Daoy (cell line): ENCODE measurements at regions not wholly inside any gene's neighbourhood (a gene's known extent, or its start where the extent isn't known, plus 50 kb on each side); places are given as distances from the start of the nearest gene placed in this dataset.
A peak's percentile ranks its signal among the peaks of the same experiment; 100 is the strongest.

Experiments
- DNase-seq: peaks from one replicate; pipeline ENCODE4 v3.0.0-alpha.2; 2015; ENCODE audit warnings: low read depth

DNA sequence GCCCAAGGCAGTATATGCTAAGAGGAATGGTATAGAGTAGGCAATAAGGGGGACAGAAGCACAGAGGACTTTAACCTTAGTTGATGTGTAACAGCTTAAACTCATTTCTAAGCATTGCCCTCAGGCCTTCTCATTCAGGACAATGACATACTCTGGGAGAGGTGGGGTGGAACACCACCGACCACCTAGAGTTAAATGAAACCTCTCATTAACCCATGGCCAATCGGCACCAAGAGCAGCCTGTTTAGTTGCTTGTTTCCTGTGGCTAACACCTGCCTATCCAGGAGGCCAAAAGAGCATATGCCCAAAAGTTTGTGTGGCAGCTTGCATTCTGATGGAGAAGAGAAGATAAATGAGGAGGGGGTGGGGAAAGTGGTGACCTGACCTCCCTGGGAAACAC lies 50.0 kb downstream of the PABIR2 start:
- no peak for DNase-seq

- no peak for DNase-seq
These were observed 50.6 kb downstream of the PABIR2 start for GRCh38 chrX:134746410-134746785.

- DNase-seq: no peak
These were observed 51.2 kb downstream of the PABIR2 start for GRCh38 chrX:134745636-134746409.

DNA sequence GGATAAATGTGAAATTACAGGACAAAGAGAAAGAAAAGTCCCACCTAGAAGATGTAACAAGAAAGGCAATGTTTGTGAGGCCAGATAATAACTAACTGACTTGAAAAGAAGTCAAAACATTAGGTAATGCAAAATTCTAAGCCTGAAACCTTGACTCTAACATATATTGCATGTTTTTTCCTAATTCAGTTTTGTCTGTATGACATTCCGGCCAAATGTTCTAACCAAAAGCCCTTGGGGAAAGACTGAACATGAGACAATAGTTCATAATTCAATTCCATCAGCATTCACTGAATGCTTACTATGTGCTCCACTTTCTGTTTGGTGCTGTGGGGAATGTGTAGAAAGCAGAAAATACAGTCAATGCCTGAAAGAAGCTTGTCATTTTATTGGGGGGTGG lies 53.9 kb downstream of the PABIR2 start:
- no peak for DNase-seq

DNA sequence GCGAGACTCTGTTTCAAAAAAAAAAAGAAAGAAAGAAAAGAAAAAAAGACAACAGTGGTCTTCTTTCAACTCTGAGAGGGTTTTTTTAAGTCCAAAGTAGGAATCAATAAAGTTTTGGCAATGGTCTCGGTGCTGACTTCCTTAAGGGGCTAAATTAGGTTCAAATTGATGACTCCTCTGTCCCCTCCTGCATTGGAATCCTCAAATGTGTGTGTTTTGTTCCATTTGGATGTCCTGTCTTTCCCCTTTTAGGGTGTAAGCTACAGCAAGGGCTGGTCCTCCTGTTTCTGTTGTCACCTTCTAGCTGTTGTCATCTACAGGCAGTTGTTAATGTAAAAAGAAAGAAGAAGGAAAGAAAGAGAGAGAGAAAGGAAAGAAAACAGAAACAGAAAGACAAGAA lies 54.4 kb downstream of the PABIR2 start:
- DNase-seq: no peak

GRCh38 chrX:134741746-134742145 lies 55.3 kb downstream of the PABIR2 start:
- DNase-seq: no peak

- DNase-seq: no peak
These were observed 57.8 kb downstream of the PABIR2 start for GRCh38 chrX:134738986-134739740.

DNA sequence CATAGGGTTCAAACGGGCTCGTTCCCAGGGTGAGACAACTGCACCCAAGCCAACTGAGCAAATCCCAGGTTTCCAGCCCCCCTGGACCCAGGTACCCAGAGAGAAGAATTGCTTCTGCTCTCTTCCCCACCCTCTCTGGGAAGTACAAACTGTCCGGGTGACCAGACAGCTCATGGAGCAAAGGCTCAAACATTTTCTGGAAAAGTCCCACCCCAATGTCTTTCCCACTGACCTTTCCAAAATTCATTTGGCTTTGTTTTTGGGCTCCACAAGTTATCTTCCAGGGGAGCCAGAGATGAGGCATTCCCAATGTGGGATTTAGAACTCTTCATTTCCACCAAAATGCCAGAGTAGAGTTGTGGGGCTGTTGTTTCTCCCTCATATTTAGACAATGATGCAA lies 58.6 kb downstream of the PABIR2 start:
- DNase-seq: no peak

GRCh38 chrX:134737721-134738369 lies 59.2 kb downstream of the PABIR2 start:
- no peak for DNase-seq

DNA sequence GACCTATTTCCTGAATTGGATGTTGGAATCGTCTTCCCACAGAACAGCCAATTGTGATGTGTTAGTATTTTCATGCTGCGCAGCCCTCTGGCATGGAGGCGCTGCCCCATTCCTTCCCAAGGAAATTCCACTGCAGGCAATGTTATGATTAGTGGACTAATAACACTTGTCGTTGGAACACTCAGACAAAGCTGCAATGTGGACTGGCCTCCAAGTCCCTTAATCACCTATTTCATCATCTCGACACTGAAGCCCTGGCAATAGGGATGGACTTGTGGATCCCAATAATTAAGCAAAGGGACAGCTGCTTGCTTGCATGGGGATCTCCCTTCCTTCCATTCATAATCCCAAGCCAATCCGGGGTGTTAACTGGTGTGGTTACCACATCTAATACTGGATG lies 59.9 kb downstream of the PABIR2 start:
- DNase-seq: no peak

- DNase-seq: no peak
These were observed 60.6 kb downstream of the PABIR2 start for GRCh38 chrX:134736356-134736755.

DNA sequence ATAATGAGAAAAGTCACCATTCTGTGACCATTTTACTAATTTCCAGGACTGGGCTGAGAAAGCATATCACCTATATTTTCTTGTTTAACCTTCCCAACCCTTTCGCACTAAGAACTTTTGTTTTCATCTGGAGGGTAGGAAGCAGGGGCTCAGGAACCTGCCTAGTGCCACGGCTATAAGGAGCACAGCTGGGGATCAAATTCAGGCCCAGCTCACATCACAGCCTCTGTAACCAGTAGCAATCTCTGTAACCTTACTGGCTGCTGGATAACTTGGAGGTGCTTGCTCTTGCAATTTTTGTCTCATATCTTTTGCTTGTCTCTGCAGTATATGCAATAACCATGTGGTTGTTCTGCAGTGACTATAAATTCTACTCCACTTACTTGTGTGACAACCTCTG lies 62.0 kb downstream of the PABIR2 start:
- DNase-seq: no peak

GRCh38 chrX:134734466-134734952 lies 62.5 kb downstream of the PABIR2 start:
- peak; percentile 42 for DNase-seq

- no peak for DNase-seq
These were observed 63.4 kb downstream of the PABIR2 start for GRCh38 chrX:134733591-134733990.

- DNase-seq: no peak
These were observed 64.3 kb downstream of the PABIR2 start for GRCh38 chrX:134732676-134733075.

GRCh38 chrX:134732152-134732551 lies 64.9 kb downstream of the PABIR2 start:
- DNase-seq: no peak

DNA sequence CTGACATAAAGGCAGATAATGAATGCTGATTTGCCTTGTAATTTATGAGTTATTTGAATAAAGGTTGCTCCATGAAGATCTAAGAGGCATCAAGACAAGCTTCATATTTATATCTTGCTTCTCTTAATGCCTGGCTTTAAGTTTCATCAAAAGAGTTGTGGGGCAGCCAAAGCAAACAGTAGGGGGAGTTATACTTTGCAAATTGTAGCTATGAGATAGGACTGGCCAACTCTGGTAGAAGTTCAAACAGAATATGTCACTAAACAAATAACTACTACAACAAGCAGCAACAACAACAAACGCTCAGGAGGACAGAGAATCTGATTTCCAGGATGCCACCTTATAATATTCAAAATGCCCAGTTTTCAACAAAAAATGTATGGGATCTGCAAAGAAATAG lies 69.1 kb upstream of the PLAC1 start:
- DNase-seq: no peak

DNA sequence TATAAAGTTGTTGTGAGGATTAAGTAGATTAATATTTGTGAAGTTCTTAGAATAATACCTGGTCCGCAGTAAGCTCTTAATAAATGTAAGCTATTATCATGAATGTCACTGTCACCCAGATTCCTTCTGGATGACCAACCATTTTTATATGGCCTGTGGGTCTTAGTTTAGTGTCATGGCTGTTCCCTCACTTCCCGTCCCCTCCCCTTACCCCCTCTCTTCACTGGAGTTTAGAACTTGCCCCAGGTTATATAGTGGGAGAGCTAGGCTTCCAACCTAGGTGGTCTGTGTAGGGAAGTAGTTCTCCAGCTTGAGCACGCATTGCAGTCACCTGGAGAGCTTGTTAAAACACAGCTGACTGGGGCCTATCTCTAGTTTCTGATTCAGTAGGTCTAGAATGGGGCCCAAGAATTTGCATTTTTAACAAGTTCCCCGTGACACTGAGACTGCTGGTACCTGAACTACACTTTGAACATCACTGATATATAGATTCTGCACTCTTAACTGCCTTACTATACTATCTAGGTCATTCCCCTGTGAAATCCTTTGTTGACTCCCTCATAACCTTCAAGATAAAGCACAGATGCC lies 66.9 kb upstream of the PLAC1 start:
- DNase-seq: no peak

- no peak for DNase-seq
These were observed 63.7 kb upstream of the PLAC1 start for GRCh38 chrX:134721766-134722532.

- DNase-seq: no peak
These were observed 60.7 kb upstream of the PLAC1 start for GRCh38 chrX:134718966-134719317.

GRCh38 chrX:134718105-134718965 lies 60.1 kb upstream of the PLAC1 start:
- peak; percentile 86 for DNase-seq
